ENCODE measurements at regions not wholly inside any gene's neighbourhood (a gene's known extent, or its start where the extent isn't known, plus 50 kb on each side); places are given as distances from the start of the nearest gene placed in this dataset.

- no peak for DNase-seq
- Histone ChIP-seq H3K36me3 (no peaks in the 10 kb centered on the region), H3K9me3 (no peaks in the 10 kb centered on the region), H3K4me1 (no peaks in the 10 kb centered on the region), H3K4me3 (no peak overlapping the region), H3K27ac (no peak overlapping the region), H3K27me3 (no peaks in the 10 kb centered on the region)
- intact Hi-C loops (cut with DNase I; ENCODE audit: low total_unique reads), result no loop called here
- TF ChIP-seq CTCF (IDR thresholded peaks at IDR 0.05) (no peak), EP300 (IDR thresholded peaks at IDR 0.05) (no peak), POLR2AphosphoS5 (IDR thresholded peaks at IDR 0.05) (no peak), POLR2A (IDR thresholded peaks at IDR 0.05) (no peak)
- 45 to 66% (median 64%) methylated on average over 4 of the region's 4 CpGs for WGBS, 5 donors
These were observed 285.2 kb upstream of the ELAC2 start for GRCh38 chr17:13302983-13303382.

GRCh38 chr17:13302419-13302818, 284.6 kb upstream of the ELAC2 start:
- no peaks in the 10 kb centered on the region for H3K9me3 ChIP-seq
- no peaks in the 10 kb centered on the region for H3K4me1 ChIP-seq
- no peaks in the 10 kb centered on the region for H3K27me3 ChIP-seq
- TF ChIP-seq EP300 (IDR thresholded peaks at IDR 0.05) (no peak), POLR2A (IDR thresholded peaks at IDR 0.05) (no peak), POLR2AphosphoS5 (IDR thresholded peaks at IDR 0.05) (no peak), CTCF (IDR thresholded peaks at IDR 0.05) (no peak)
- no peaks in the 10 kb centered on the region for H3K36me3 ChIP-seq
- WGBS, 5 donors, result 76 to 86% (median 85%) methylated on average over 3 of the region's 3 CpGs
- H3K4me3 ChIP-seq, result no peak overlapping the region
- intact Hi-C loops (cut with DNase I; ENCODE audit: low total_unique reads), result no loop called here
- H3K27ac ChIP-seq, result no peak overlapping the region
- no peak for DNase-seq

GRCh38 chr17:13297183-13297582, 279.4 kb upstream of the ELAC2 start:
- H3K4me1 ChIP-seq, result no peaks in the 10 kb centered on the region
- intact Hi-C loops (cut with DNase I; ENCODE audit: low total_unique reads), result no loop called here
- 54 to 81% (median 58%) methylated on average over 3 of the region's 3 CpGs for WGBS, 5 donors
- DNase-seq, result peak in 1 of 2 donors; percentile 14
- no peaks in the 10 kb centered on the region for H3K9me3 ChIP-seq
- H3K27me3 ChIP-seq, result no peaks in the 10 kb centered on the region
- H3K4me3 ChIP-seq, result no peak overlapping the region
- TF ChIP-seq POLR2A (IDR thresholded peaks at IDR 0.05), result no peak
- TF ChIP-seq EP300 (IDR thresholded peaks at IDR 0.05), result no peak
- TF ChIP-seq POLR2AphosphoS5 (IDR thresholded peaks at IDR 0.05), result no peak
- TF ChIP-seq CTCF (IDR thresholded peaks at IDR 0.05), result no peak
- H3K36me3 ChIP-seq, result no peaks in the 10 kb centered on the region
- H3K27ac ChIP-seq, result no peak overlapping the region

- TF ChIP-seq POLR2AphosphoS5 (IDR thresholded peaks at IDR 0.05) (no peak), CTCF (IDR thresholded peaks at IDR 0.05) (no peak), POLR2A (IDR thresholded peaks at IDR 0.05) (no peak), EP300 (IDR thresholded peaks at IDR 0.05) (no peak)
- Histone ChIP-seq H3K27me3 (no peaks in the 10 kb centered on the region), H3K4me1 (no peaks in the 10 kb centered on the region), H3K4me3 (no peak overlapping the region), H3K27ac (no peak overlapping the region), H3K9me3 (no peaks in the 10 kb centered on the region), H3K36me3 (no peaks in the 10 kb centered on the region)
- no peak for DNase-seq
- intact Hi-C loops (cut with DNase I; ENCODE audit: low total_unique reads), result no loop called here
These were observed 275.6 kb upstream of the ELAC2 start for GRCh38 chr17:13293421-13293820.

All from stomach (tissue), 8 donors.